HG03460 (cell line): ENCODE measurements at regions not wholly inside any gene's neighbourhood (a gene's known extent, or its start where the extent isn't known, plus 50 kb on each side); places are given as distances from the start of the nearest gene placed in this dataset.
"Not testable (repeated sequence)": the region's sequence is repeated elsewhere in the genome, so short reads cannot be mapped to it uniquely, and the experiment has no call there.

Experiments
- ATAC-seq: cut with Tn5 transposase; IDR thresholded peaks from one replicate; pipeline ENCODE4 v1.9.1; 2021; ENCODE audit not compliant: unreplicated experiment

- ATAC-seq: not testable (repeated sequence)
These were observed 94.4 kb downstream of the LSM3 start for GRCh38 chr3:14272959-14273560.

DNA sequence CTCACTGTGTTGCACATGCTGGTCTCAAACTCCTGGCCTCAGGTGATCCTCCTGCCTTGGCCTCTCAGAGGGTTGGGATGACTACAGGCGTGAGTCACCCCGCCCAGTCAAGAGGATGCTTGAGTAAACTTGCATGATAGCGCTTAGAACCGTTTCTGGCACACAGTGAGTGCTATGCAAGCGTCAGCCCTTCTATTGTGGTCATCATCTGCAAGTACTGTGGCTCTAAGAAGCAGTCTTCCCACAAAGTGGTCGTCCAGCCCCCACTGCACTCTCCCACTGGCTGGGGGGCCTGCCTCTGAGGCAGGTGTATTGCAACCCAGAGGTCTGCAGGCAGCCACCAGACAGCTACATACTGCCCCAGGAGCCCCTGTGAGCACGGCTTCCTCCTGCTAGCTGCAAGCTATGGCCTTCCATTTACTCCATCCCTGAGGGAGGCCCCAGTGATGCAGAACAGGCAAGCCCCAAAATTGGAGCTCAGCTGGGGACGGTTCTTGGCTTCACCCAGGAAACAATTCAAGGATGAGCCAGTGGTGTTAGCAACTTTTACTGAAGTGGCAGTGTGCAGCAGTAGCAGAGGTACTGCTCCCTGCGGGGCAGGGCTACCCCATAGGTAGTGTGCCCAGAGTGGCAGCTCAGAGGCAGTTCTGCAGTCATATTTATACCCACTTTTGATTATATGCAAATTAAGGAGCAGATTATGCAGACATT is 95.4 kb downstream of the LSM3 start:
- no peak for ATAC-seq

DNA sequence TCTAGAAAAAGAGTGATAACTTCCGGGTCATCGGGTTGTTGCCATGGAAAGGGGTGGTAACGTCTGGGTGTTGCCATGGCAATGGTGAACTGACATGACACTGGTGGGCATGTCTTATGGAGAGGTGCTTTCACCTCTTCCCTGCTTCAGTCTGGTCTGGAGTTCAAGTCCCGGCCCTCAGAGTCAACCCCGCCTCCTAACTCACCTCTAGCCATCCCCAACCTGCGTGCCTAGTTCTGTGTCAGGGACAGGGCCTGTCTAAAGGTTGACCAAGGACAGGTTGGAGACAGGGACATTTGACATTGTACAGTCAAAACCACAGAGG is 96.0 kb downstream of the LSM3 start:
- ATAC-seq: no peak

DNA sequence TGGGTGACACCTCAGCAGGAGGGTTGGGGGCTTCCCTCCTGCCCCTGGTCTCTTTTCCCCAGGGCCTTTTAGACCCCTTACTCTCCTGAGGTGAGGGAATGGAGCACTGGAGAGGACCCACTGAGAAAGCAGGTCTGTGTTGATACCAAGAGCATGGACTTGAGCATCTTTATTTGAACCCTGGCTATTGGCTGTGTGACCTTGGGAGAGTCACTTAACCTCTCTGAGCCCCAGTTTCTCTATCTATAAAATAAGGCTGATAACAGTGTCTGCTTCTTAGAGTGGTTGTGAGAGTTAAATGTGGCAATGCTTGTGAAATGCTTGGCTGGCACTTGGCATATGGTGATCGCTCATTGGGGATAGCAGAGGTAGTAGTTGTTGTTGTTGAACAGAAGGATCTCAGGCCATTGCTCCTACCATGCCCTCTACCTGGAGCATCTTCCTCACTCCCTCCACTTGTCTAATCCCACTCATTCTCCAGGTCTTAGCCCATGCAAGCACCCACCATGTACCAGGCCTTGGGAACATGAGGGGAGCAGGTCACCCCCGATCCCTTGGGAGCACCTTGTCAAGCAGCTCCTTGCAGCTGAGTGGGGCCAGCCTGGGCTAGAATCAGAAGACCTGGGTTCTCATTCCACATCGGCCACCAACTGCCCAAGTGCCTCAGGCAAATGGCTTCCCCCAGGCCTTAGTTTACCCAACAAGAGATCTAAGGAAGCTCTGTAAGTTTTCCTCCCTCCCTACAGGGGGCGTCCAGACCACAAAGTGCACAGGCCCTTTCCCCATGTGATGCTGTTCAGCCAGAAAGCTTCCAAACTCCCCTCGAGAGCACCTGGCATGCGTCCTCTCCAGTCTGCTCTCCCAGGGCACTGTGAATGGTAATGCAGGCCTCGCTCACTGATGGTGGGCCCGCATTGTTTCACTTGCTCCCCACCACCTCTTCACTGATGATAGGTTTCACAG is 96.7 kb downstream of the LSM3 start:
- ATAC-seq: no peak

DNA sequence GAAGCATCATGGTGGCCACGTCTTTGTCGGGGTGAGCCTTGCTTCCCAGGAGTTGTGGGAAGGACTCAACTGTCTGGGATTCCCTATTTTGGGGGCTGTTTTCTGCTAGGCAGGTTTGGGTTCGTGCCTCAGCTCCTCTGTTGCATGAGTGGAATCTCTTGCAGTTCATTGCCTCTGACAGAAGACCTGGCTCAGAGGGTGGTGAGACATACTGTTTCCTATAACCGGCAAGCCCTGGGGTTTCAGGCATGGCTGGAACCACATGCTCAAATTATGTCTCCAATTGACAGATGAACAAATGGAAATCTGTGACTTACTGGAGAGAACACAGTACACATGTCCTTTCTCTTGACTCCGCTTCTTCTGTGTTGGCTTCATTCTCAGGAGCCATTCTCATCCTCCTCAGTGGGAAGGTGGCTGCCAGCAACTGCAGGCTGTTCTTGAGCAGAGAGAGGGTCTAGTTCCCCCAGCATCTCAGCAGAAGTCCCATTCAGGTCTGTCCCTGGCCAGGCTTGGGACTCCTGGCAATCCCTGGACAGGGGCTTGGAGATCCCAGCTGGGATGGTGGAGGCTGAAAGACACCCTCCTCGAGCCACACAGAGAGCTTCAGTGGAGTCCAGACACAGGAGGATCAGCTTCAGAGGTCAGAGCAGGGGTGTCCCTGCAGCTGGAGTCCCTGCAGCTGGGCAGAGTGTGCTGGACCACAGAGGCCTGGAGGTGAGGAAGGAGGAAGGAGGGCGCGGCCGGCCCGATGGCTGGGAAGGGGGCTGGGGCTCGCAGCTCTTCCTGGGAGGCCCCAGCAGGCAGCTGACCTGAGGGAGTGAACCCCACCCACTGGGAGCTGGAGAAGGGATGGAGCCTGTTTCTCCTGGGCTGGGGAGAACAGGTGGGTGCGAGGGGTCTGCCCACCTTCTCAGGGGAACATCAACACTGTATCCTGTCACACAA is 97.6 kb downstream of the LSM3 start:
- no peak for ATAC-seq

GRCh38 chr3:14277557-14277956 is 98.9 kb downstream of the LSM3 start:
- ATAC-seq: no peak

DNA sequence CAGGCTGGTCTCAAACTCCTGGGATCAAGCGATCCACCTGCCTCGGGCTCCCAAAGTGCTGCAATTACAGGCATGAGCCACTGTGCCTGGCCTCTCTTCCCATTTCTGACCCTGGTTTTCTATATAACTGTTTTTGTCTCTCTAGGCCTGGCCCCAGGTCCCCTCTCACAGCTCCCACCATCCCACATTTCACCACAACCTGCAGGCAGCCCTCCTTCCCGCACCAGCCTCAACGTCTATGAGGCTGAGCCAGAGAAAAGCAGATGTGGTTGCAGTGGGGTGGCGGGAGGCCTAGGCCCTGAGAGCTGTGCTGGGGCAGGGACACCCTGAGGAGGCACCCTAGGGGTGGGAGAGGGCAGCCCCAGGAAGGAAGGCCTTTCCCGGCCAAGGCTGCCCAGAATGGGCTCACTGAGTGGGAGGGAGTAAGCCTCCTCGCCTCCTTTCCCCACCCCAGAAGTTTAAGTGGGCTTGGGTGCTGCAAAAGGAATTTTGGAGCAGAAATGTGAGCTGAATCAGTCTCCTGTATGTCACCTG is 99.7 kb downstream of the LSM3 start:
- ATAC-seq: no peak

- ATAC-seq: no peak
These were observed 100.4 kb downstream of the LSM3 start for GRCh38 chr3:14278799-14279625.

- no peak for ATAC-seq
These were observed 101.0 kb downstream of the LSM3 start for GRCh38 chr3:14279626-14280061.

- no peak for ATAC-seq
These were observed 101.7 kb downstream of the LSM3 start for GRCh38 chr3:14280326-14280725.

- no peak for ATAC-seq
These were observed 102.4 kb downstream of the LSM3 start for GRCh38 chr3:14281053-14281452.

GRCh38 chr3:14282001-14282705 is 103.5 kb downstream of the LSM3 start:
- ATAC-seq: no peak

DNA sequence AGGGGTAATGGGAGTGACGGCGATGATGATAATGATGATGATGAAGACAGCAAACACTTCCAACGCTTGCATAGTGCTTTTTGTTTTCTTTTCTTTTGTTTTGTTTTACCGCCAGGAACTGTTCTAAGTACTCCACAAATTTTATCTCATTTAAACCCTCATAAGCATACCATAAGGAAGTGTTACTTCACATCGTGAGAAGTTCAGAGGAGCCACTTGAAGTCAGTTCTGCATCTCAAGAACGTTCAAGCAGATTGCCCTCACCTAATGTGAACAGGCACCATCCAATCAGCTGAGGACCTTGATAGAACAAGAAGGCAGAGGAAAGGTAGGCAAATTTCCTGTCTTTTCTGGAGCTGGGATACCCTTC is 104.1 kb downstream of the LSM3 start:
- ATAC-seq: no peak

- no peak for ATAC-seq
These were observed 104.6 kb downstream of the LSM3 start for GRCh38 chr3:14283092-14283812.

- ATAC-seq: no peak
These were observed 105.3 kb downstream of the LSM3 start for GRCh38 chr3:14283813-14284438.

DNA sequence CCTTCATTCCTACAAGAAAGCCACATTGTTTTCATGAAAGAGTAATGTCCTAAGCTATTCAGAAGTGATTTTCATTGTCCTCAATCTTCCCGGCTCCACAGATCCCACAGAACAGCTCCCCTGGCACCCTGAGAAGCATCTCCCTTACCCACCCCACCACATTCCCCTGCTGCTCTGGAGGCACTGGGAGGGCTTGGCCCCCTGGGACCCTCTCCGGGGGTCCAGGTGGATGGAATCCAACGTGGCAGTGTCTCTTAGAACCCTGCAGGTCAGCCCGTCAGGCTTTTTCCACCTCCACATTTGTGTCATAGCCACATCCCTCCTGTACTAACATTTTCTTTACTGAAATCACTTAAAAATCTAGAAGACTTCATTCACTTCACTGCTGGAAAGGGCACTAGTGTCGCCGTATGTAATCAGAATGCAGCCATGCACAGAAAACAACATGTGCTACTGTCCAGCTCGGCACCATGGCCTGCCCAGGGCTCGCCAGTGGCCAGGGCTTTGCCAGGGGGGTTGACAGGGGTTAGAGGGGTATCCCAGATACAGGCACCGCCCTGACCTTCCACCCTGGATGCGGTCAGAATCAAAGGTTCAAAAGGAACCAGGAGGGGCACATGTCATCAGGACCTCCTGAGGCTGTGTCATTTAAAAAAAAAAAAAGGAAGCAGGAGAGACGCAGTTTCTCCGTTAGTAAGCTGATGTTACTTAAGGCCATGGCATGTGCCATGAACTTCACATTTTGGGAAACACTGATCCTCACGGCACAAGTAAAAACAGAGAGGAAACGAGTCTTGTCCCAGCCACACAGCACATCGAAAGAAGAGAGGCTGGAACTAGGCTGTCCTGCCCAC is 106.3 kb downstream of the LSM3 start:
- no peak for ATAC-seq

- no peak for ATAC-seq
These were observed 106.9 kb downstream of the LSM3 start for GRCh38 chr3:14285548-14285925.
